ENCODE measurements at regions not wholly inside any gene's neighbourhood (a gene's known extent, or its start where the extent isn't known, plus 50 kb on each side); places are given as distances from the start of the nearest gene placed in this dataset.

DNA sequence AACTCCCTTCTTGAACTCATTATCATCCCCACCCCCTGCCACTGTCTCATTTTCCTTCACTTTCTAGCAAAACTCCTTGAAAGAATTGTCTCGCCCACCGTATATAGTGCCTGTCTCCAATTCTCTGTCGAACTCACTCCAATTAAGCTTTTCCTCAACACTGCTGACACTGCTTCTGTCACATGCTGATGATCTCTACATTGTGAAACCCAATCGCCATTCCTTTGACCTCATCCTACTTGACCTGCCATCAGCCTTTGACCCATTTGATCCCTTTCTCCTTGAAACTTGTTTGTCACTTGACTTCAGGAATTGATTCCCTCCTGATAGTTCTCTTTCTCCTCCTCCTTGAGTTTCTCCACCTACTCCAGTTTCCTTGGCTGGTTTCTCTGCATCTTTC is 54.8 kb downstream of the CCDC71L start:
- no peak for DNase-seq (ENCODE audit: low read depth in 2 of 2)

DNA sequence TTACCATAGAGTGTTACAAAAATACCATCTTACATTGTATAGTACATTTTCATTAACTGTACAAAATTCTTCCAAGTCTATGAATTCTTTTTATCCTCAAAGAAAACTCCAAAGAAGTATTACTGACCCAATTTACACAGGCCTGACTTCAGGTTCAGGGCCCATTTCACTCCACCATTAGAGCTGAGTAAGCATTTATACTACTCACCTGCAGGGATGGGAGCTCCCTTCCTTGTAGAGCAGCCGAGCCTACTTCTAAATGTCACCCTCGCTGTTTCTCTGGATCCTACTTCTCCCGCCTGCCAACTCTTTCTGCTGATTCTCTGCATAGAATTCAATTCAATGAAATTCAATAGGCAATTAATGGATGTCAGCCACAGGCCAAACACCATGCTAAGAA is 56.0 kb downstream of the CCDC71L start:
- DNase-seq (ENCODE audit: low read depth in 2 of 2): no peak

DNA sequence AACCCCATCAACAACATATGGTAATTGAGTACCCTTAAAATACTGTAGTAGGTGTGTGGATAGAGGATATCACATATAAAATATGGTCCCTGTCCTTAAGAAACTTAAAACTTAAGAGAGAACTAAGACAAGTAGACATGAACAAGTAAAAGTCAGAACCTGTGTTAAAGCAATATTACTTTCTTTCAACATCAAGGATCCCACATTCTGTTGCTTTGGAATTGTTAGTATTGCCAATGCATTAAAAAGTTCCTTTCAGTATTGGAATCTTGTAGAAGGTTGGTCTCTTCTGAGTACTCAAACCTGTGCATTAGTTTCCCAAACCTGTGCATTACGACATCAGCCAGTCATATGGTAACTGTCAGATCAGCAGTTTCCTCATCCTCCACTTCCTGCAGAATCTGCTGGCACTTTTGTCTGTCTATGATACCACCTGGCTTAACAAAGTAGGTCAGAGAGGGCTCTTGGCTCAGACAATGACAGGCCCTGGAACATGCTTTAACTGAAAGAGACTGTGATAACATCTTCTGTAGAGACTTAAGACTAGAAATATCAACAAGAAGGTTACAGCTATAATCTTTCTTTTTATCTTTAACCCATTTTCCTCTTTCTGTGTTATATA is 56.5 kb downstream of the CCDC71L start:
- no peak for DNase-seq (ENCODE audit: low read depth in 2 of 2)

GRCh38 chr7:106603346-106603745 is 57.6 kb downstream of the CCDC71L start:
- no peak for DNase-seq (ENCODE audit: low read depth in 2 of 2)

DNA sequence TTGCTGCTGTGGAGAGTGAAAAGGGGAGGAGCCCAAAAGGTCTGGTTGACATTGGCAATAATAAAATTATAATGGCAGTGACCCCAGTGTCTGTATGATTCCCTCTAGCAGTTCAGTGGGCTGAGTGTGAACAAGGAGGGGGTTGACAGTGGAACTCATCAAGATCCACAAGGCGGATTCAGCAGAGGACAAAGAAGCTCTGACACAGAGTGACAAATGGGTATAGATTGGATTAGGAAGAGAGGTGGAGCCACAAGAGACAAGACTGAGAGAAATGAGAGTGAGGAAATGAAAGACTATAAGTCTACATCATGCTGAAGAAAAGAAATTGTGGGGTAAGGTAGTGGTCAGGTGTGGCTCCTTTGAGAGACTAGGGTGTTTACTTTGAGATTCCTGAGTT is 58.9 kb downstream of the CCDC71L start:
- DNase-seq (ENCODE audit: low read depth in 2 of 2): no peak

- DNase-seq (ENCODE audit: low read depth in 2 of 2): no peak
These were observed 60.2 kb downstream of the CCDC71L start for GRCh38 chr7:106600569-106601373.

GRCh38 chr7:106599343-106599698 is 61.6 kb downstream of the CCDC71L start:
- no peak for DNase-seq (ENCODE audit: low read depth in 2 of 2)

- no peak for DNase-seq (ENCODE audit: low read depth in 2 of 2)
These were observed 62.2 kb downstream of the CCDC71L start for GRCh38 chr7:106598663-106599342.

GRCh38 chr7:106597751-106598546 is 63.0 kb downstream of the CCDC71L start:
- no peak for DNase-seq (ENCODE audit: low read depth in 2 of 2)

DNA sequence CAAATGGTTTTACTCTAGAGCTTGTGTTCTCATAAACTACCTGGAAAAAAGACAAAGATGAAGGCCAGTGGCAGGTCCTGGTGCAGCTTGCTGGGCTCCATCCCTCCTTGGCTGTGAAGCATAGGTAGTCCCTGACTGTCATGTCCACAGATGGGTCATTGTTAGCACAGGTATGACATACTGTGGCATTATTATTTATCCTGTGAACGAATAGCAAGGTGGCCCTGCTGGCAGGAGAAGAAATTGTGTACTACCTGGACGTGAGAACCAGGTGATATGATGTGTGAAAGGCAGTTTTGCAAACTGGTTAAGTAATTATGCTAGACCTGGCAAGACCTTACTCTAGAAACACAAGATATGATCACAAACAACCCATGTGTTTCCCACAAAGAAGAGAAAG is 63.9 kb downstream of the CCDC71L start:
- no peak for DNase-seq (ENCODE audit: low read depth in 2 of 2)

DNA sequence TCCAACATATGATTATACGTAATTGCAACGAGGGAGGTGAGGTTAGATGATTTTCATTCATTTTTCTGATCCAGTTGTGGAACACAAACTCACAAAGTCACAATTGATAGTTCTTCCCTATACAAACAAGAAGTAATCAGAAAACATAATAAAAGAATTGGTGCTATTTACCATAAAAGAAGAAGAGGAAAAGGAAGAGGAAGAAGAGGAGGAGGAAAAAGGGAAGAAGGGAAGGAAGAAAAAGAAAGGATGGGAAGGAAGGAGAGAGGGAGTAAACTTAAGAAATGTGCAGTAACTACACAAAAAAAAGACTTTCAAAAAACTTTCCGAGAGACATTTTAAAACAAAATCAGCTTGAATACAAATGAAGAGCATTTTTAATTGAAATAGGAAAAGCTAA is 65.0 kb downstream of the CCDC71L start:
- no peak for DNase-seq (ENCODE audit: low read depth in 2 of 2)

DNA sequence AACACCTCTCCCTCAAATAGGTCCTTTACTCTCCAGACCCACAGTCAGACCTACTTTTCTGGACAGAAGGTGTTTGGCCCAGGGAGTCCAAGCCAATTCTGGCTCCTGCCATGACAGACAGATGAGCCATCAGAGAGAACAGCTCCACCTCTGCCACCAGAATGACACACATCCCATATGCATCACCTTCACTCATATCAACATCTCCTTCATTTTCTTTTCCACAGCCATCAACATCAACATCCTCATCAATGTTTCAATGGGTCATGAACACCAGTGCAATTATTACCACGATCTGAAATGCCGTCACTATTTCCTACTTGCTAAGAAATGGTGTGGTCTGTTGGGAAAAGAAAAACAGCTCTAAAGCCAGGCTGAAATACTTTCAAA is 67.9 kb downstream of the CCDC71L start:
- no peak for DNase-seq (ENCODE audit: low read depth in 2 of 2)

DNA sequence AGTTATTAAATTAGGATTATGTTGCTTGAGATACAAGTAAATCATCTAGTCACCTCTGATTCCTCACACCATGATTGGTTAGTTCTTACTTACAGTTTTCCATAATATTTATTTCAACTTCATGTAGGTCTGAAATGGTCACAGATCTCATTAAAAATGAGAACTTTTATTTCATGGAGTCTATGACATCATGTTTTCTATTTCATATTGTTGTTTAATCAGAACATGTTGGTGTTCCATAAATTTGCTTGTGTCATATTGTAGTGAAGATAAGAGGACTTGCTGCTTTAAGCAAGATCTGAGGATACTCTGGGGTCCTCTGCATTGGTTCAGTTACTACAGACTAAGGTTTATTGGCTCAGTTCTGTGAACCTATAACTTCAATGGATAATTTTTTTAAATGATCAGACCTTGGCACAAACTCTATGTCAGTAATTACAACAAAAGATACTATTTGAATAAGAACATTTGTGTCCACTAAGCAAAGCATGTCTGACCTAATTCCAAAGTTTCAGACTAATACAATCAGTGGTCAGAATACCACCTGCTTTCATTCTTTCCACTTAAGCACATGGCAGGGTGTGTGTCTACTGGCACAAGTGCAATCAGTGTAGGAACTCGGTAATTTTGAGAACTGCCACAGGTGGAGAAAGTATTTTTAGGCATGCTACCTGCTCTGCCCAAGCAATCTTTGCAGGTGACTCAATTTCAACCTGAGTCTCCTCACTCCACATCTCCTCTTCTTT is 68.5 kb downstream of the CCDC71L start:
- no peak for DNase-seq (ENCODE audit: low read depth in 2 of 2)

DNA sequence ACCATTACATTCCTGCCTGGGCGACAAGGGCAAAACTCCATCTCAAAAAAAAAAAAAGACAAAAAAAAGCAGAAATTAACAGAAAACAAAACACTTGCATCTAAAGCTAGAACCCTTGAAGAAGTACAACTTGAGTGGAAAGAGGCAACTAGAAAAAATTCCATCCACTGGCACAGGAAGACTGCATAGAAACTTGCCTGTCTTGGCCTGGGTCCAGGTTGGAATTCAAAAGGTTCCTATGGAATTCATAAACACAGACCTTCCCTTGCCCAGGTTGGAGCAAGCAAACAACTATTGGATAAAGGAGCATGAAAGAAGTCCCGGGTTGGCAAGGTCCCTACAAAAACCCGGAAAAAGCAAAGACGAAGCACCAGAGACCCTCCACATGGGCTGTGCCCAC is 69.8 kb downstream of the CCDC71L start:
- DNase-seq (ENCODE audit: low read depth in 2 of 2): no peak

DNA sequence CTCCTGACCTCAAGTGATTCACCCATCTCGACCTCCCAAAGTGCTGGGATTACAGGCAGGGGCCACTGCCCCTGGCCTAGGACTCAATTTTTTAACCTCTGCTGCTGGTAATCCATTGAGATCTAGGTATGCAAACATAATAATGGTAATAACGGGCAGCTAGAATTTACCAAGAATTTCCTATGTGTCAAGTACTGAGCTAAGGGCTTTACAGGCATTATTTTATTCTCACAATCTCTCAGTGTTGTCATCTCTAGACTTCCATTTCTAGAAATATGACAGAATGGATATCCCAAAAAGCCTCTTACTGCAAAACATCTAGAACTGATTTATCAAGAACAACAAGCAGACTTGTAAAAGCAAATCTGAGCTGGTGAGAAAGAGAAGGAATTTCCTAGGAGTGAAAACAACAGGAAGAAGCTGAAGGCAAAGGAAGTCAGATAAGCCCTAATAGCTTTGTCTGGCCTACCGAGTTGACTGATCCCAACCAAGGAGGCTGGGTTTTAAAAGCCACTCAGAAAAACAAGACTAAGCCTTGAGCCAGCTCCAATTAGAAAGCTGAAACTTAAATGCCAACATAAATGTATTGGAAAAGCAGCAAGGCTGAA is 70.6 kb downstream of the CCDC71L start:
- DNase-seq (ENCODE audit: low read depth in 2 of 2): no peak

- DNase-seq (ENCODE audit: low read depth in 2 of 2): no peak
These were observed 71.6 kb downstream of the CCDC71L start for GRCh38 chr7:106589198-106589879.

GRCh38 chr7:106588422-106589197 is 72.3 kb downstream of the CCDC71L start:
- DNase-seq (ENCODE audit: low read depth in 2 of 2): no peak

DNA sequence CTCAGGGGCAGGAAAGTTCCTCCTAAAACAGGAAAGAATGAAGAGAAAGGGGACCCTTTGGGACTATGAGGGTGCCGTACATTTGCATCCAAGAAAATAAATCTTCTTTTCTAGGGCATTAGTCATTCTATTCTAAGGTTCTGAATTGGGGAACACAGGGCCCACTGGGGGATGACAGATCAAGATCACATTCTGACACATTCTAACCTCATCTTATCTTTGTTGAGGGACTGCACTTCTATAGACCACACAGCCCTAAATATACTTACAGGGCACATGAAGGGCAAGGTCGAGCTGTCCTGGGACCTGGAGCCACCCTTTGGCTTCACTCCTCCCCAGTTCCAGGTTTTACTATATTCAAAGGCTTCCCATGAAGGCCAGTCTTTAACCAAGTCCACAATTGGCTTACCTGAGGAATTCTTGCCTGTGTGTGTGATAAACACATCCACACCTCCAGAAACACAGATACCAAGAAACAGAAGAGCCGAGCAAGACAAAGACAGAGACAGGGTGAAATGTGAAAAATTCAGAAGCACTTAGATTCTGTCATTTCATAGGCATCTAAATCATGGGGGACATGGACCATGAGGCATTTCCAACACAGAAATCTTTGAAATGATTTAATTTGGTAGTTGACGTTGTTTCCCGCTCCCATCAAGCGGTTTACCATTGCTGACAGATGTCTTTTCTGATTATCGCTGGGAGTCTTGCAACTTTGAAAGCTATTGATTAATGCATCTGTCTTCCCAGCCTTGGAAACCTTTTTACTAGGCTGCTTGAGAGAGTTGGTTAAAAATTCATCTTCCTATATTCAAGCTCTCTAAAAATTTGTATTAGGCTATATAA is 75.8 kb downstream of the CCDC71L start:
- DNase-seq (ENCODE audit: low read depth in 2 of 2): no peak
